H9 (cell line): ENCODE measurements at regions not wholly inside any gene's neighbourhood (a gene's known extent, or its start where the extent isn't known, plus 50 kb on each side); places are given as distances from the start of the nearest gene placed in this dataset.

Source experiments
- DNase-seq: peaks from one replicate; pipeline ENCODE4 v3.0.0-alpha.2; 2017
- H2AFZ ChIP-seq: one replicate; pipeline ENCODE4 v1.6.1; 2013; ENCODE audit warnings: mild to moderate bottlenecking, low read length, control low read depth, moderate library complexity
- H2AK5ac ChIP-seq: 2 replicates; pipeline ENCODE4 v1.6.1; 2013; ENCODE audit warnings: low read length, control low read depth, mixed read lengths; ENCODE audit not compliant: insufficient read length
- H2BK120ac ChIP-seq: one replicate; pipeline ENCODE4 v1.6.1; 2013; ENCODE audit warnings: low read depth, mild to moderate bottlenecking, low read length, control low read depth, inconsistent platforms; ENCODE audit not compliant: poor library complexity, severe bottlenecking
- H2BK12ac ChIP-seq: 2 replicates; pipeline ENCODE4 v1.6.1; 2013; ENCODE audit warnings: low read length, control low read depth, mixed read lengths, low read depth; ENCODE audit not compliant: insufficient read length
- H2BK15ac ChIP-seq: 2 replicates; pipeline ENCODE4 v1.6.1; 2013; ENCODE audit warnings: low read depth, low read length, control low read depth
- H2BK20ac ChIP-seq: one replicate; pipeline ENCODE4 v1.6.1; 2013; ENCODE audit warnings: low read depth, mild to moderate bottlenecking, low read length, control low read depth, inconsistent platforms; ENCODE audit not compliant: poor library complexity, severe bottlenecking
- H2BK5ac ChIP-seq: 2 replicates; pipeline ENCODE4 v1.6.1; 2013; ENCODE audit warnings: low read length, control low read depth, mixed read lengths; ENCODE audit not compliant: insufficient read length
- H3K14ac ChIP-seq: 2 replicates; pipeline ENCODE4 v1.6.1; 2013; ENCODE audit warnings: low read length, control low read depth; ENCODE audit not compliant: insufficient read depth
- H3K18ac ChIP-seq: 2 replicates; pipeline ENCODE4 v1.6.1; 2013; ENCODE audit warnings: low read depth, mild to moderate bottlenecking, mixed read lengths, low read length, control low read depth; ENCODE audit not compliant: insufficient read length
- H3K23ac ChIP-seq: 2 replicates; pipeline ENCODE4 v1.6.1; 2013; ENCODE audit warnings: low read length, control low read depth, mixed read lengths, low read depth; ENCODE audit not compliant: insufficient read length
- H3K23me2 ChIP-seq: 2 replicates; pipeline ENCODE4 v1.6.1; 2013; ENCODE audit warnings: low read depth, mild to moderate bottlenecking, mixed read lengths, low read length, control low read depth; ENCODE audit not compliant: insufficient read length, poor library complexity, severe bottlenecking
- H3K27ac ChIP-seq: 2 replicates; pipeline ENCODE4 v1.5.1; 2013; ENCODE audit warnings: low read length, control low read depth, mixed read lengths, low read depth; ENCODE audit not compliant: insufficient read length
- H3K27me3 ChIP-seq: 2 replicates; pipeline ENCODE4 v1.6.1; 2013; ENCODE audit warnings: low read length, control low read depth, inconsistent platforms; ENCODE audit not compliant: insufficient read depth
- H3K4ac ChIP-seq: 2 replicates; pipeline ENCODE4 v1.6.1; 2013; ENCODE audit warnings: low read depth, mild to moderate bottlenecking, control low read depth, inconsistent platforms, low read length, moderate library complexity
- H3K4me1 ChIP-seq: 2 replicates; pipeline ENCODE4 v1.6.1; 2013; ENCODE audit warnings: low read length, control low read depth, inconsistent platforms; ENCODE audit not compliant: insufficient read depth
- H3K4me2 ChIP-seq: 2 replicates; pipeline ENCODE4 v1.6.1; 2013; ENCODE audit warnings: low read length, control low read depth, mixed read lengths; ENCODE audit not compliant: insufficient read length, insufficient read depth
- H3K56ac ChIP-seq: 2 replicates; pipeline ENCODE4 v1.6.1; 2013; ENCODE audit warnings: low read depth, mild to moderate bottlenecking, mixed read lengths, low read length, control low read depth; ENCODE audit not compliant: insufficient read length
- H3K79me1 ChIP-seq: 2 replicates; pipeline ENCODE4 v1.6.1; 2013; ENCODE audit warnings: low read depth, mild to moderate bottlenecking, moderate library complexity, low read length, control low read depth, inconsistent platforms; ENCODE audit not compliant: insufficient read depth, poor library complexity, severe bottlenecking
- H3K79me2 ChIP-seq: 2 replicates; pipeline ENCODE4 v1.6.1; 2013; ENCODE audit warnings: low read length, control low read depth, inconsistent platforms; ENCODE audit not compliant: insufficient read depth
- H3K9ac ChIP-seq: 2 replicates; pipeline ENCODE4 v1.6.1; 2013; ENCODE audit warnings: low read length, control low read depth, mixed read lengths; ENCODE audit not compliant: insufficient read length; ENCODE audit errors: extremely low read depth
- H3K9me3 ChIP-seq: one replicate; pipeline ENCODE4 v1.6.1; 2013; ENCODE audit warnings: low read depth, low read length, inconsistent platforms; ENCODE audit not compliant: control insufficient read depth
- H3T11ph ChIP-seq: one replicate; pipeline ENCODE4 v1.6.1; 2013; ENCODE audit warnings: mild to moderate bottlenecking, low read length, control low read depth, inconsistent platforms
- H4K20me1 ChIP-seq: one replicate; pipeline ENCODE4 v1.6.1; 2013; ENCODE audit not compliant: control insufficient read depth, insufficient read length, insufficient read depth
- H4K5ac ChIP-seq: 2 replicates; pipeline ENCODE4 v1.6.1; 2013; ENCODE audit warnings: low read depth, mild to moderate bottlenecking, mixed read lengths, low read length, control low read depth; ENCODE audit not compliant: insufficient read length
- H4K8ac ChIP-seq: replicated peaks from 2 replicates; pipeline ENCODE4 v1.6.1; 2013; ENCODE audit warnings: low read length, control low read depth, mixed read lengths, low read depth; ENCODE audit not compliant: insufficient read length
- H4K91ac ChIP-seq: 2 replicates; pipeline ENCODE4 v1.6.1; 2013; ENCODE audit warnings: low read depth, mild to moderate bottlenecking, moderate library complexity, mixed read lengths, low read length, control low read depth; ENCODE audit not compliant: insufficient read length
- H3K27ac Mint-ChIP-seq, 3 experiments: 2 replicates in 2 of 3; 3 replicates in 1 of 3; pipeline ENCODE4 v1.8.0; 2020 to 2021; ENCODE audit warnings: mixed read lengths in 3 of 3, mild to moderate bottlenecking in 1 of 3, moderate library complexity in 1 of 3
- H3K27me3 Mint-ChIP-seq: 2 replicates; pipeline ENCODE4 v1.8.0; 2021; ENCODE audit warnings: low read depth, mild to moderate bottlenecking, moderate library complexity, mixed read lengths
- H3K36me3 Mint-ChIP-seq, 3 experiments: 2 replicates in 2 of 3; 3 replicates in 1 of 3; pipeline ENCODE4 v1.8.0; 2020 to 2021; ENCODE audit warnings: low read depth in 3 of 3, mixed read lengths in 3 of 3; ENCODE audit not compliant: insufficient read depth in 1 of 3
- H3K4me1 Mint-ChIP-seq, 2 experiments: 2 replicates each; pipeline ENCODE4 v1.8.0; 2020; ENCODE audit warnings: mixed read lengths in 2 of 2
- H3K4me3 Mint-ChIP-seq, 2 experiments: 2 replicates in 1 of 2; 3 replicates in 1 of 2; pipeline ENCODE4 v1.8.0; 2020 to 2021; ENCODE audit warnings: mild to moderate bottlenecking in 2 of 2, mixed read lengths in 2 of 2, moderate library complexity in 1 of 2
- H3K9me3 Mint-ChIP-seq, 2 experiments: 2 replicates in 1 of 2; 3 replicates in 1 of 2; pipeline ENCODE4 v1.8.0; 2020; ENCODE audit warnings: mild to moderate bottlenecking in 2 of 2, mixed read lengths in 2 of 2, moderate library complexity in 1 of 2
- CTCF ChIP-seq: fragments of 200-600 bp; sonication (generic); conservative IDR thresholded peaks from 3 replicates; pipeline ENCODE4 v1.8.0; 2021; ENCODE audit warnings: antibody characterized with exemption, mild to moderate bottlenecking

- Histone ChIP-seq H3K27me3 (no peaks in the 10 kb centered on the region), H4K91ac (no peak overlapping the region), H3K4me1 (peaks cover 6% of the 10 kb centered on the region; the same call in 1 of the 2 replicates), H3K23me2 (no peaks in the 10 kb centered on the region), H2BK120ac (no peak overlapping the region), H3T11ph (no peak overlapping the region), H2AK5ac (no peak overlapping the region), H3K9ac (no peak overlapping the region), H2BK15ac (no peak overlapping the region), H3K27ac (no peak overlapping the region), H2BK20ac (no peak overlapping the region), H2AFZ (no peak overlapping the region), H3K4ac (no peak overlapping the region), H3K23ac (no peak overlapping the region), H3K4me2 (no peak overlapping the region), H2BK12ac (no peak overlapping the region), H3K18ac (no peak overlapping the region), H3K9me3 (no peaks in the 10 kb centered on the region), H3K56ac (no peak overlapping the region), H4K20me1 (no peaks in the 10 kb centered on the region), H2BK5ac (no peak overlapping the region), H3K79me2 (no peaks in the 10 kb centered on the region), H4K5ac (no peak overlapping the region), H3K14ac (no peak overlapping the region), H4K8ac (no peak overlapping the region), H3K79me1 (no peaks in the 10 kb centered on the region)
- Mint-ChIP-seq H3K4me1 (peaks cover 19 to 23% of the 10 kb centered on the region in 2 experiments), H3K4me3 (no peak overlapping the region), H3K9me3 (no peaks in the 10 kb centered on the region; a peak in 1 of 5 replicates), H3K36me3 (no peaks in the 10 kb centered on the region; a peak in 2 of 7 replicates), H3K27me3 (no peaks in the 10 kb centered on the region; the same call in 1 of the 2 replicates), H3K27ac (no peak overlapping the region)
- no peak for TF ChIP-seq CTCF
- DNase-seq = no peak
Measured at GRCh38 chr3:182242489-182242942, 530.8 kb downstream of the SOX2 start.
